HPDE6-E6E7 (cell line): ENCODE measurements at regions not wholly inside any gene's neighbourhood (a gene's known extent, or its start where the extent isn't known, plus 50 kb on each side); places are given as distances from the start of the nearest gene placed in this dataset.
"Not testable (repeated sequence)": the region's sequence is repeated elsewhere in the genome, so short reads cannot be mapped to it uniquely, and the experiment has no call there.

Source experiments
- DNase-seq: peaks from one replicate; pipeline ENCODE4 v3.0.0; 2011; ENCODE audit warnings: missing footprints; ENCODE audit errors: extremely low spot score

GRCh38 chr2:240191001-240191400, 50.5 kb upstream of the OTOS start:
- no peak for DNase-seq

- no peak for DNase-seq
Observed at GRCh38 chr2:240192661-240193060, 52.2 kb upstream of the OTOS start.

- not testable (repeated sequence) for DNase-seq
Observed at GRCh38 chr2:240194341-240194762, 53.9 kb upstream of the OTOS start.

- no peak for DNase-seq
Observed at GRCh38 chr2:240195316-240195861, 54.9 kb upstream of the OTOS start.

GRCh38 chr2:240196716-240197461, 56.4 kb upstream of the OTOS start:
- no peak for DNase-seq

GRCh38 chr2:240197462-240198139, 57.1 kb upstream of the OTOS start:
- no peak for DNase-seq

GRCh38 chr2:240198226-240198625, 57.8 kb upstream of the OTOS start:
- DNase-seq, result no peak

- DNase-seq, result no peak
Observed at GRCh38 chr2:240199133-240199870, 58.8 kb upstream of the OTOS start.

GRCh38 chr2:240200230-240201051, 60.0 kb upstream of the OTOS start:
- DNase-seq, result no peak

GRCh38 chr2:240201866-240202265, 61.4 kb upstream of the OTOS start:
- DNase-seq, result no peak

- DNase-seq, result no peak
Observed at GRCh38 chr2:240202586-240202985, 62.1 kb upstream of the OTOS start.

GRCh38 chr2:240203031-240203787, 62.8 kb upstream of the OTOS start:
- DNase-seq, result no peak

GRCh38 chr2:240203788-240204270, 63.4 kb upstream of the OTOS start:
- no peak for DNase-seq

GRCh38 chr2:240204431-240205276, 64.2 kb upstream of the OTOS start:
- no peak for DNase-seq

- DNase-seq, result peak; percentile 90
Observed at GRCh38 chr2:240205348-240205747, 64.9 kb upstream of the OTOS start.

GRCh38 chr2:240205772-240206171, 65.3 kb upstream of the OTOS start:
- DNase-seq, result no peak

- DNase-seq, result no peak
Observed at GRCh38 chr2:240206630-240207029, 66.2 kb upstream of the OTOS start.

GRCh38 chr2:240207661-240208060, 67.2 kb upstream of the OTOS start:
- no peak for DNase-seq

GRCh38 chr2:240208096-240208495, 67.6 kb upstream of the OTOS start:
- no peak for DNase-seq
